ENCODE measurements at regions not wholly inside any gene's neighbourhood (a gene's known extent, or its start where the extent isn't known, plus 50 kb on each side); places are given as distances from the start of the nearest gene placed in this dataset.
A peak's percentile ranks its signal among the peaks of the same experiment; 100 is the strongest.

- intact Hi-C loops (cut with DNase I) = no loop called here
- no peaks in the 10 kb centered on the region for H3K4me1 ChIP-seq
- H3K27me3 ChIP-seq = no peaks in the 10 kb centered on the region
- H3K9me3 ChIP-seq = no peaks in the 10 kb centered on the region
- DNase-seq (ENCODE audit: extremely low spot score in 2 of 2) = peak; percentile 25 to 56
- TF ChIP-seq POLR2AphosphoS5 (IDR thresholded peaks at IDR 0.05; ENCODE audit: insufficient read depth in 1 of 2, low read depth in 1 of 2) = no peak
- TF ChIP-seq CTCF (IDR thresholded peaks at IDR 0.05) = no peak
- no peak for TF ChIP-seq POLR2A (IDR thresholded peaks at IDR 0.05)
- H3K27ac ChIP-seq = no peak overlapping the region
- H3K36me3 ChIP-seq = no peaks in the 10 kb centered on the region
- H3K4me3 ChIP-seq = no peak overlapping the region
Observed at GRCh38 chr10:123563994-123564393, 102.2 kb upstream of the GPR26 start.

DNA sequence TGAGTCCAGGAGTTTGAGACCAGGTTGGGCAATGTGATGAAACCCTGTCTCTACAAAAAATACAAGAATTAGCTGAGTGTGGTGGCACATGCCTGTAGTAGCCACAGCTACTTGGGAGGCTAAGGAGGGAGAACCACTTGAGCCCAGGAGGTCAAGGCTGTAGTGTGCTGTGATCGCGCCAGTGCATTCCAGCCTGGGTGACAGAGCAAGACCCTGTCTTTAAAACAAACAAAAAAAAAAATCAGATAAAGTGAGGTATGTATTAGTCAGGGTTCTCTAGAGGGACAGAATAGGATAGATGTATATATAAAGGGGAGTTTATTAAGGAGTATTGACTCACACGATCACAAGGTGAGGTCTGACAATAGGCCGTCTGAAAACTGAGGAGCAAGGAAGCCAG, 101.5 kb upstream of the GPR26 start:
- DNase-seq (ENCODE audit: extremely low spot score in 2 of 2) = peak in 1 of 2 donors; percentile 7
- Histone ChIP-seq H3K27me3 (no peaks in the 10 kb centered on the region), H3K4me3 (no peak overlapping the region), H3K36me3 (no peaks in the 10 kb centered on the region), H3K4me1 (no peaks in the 10 kb centered on the region), H3K27ac (no peak overlapping the region), H3K9me3 (no peaks in the 10 kb centered on the region)
- intact Hi-C loops (cut with DNase I) = no loop called here
- TF ChIP-seq POLR2AphosphoS5 (IDR thresholded peaks at IDR 0.05; ENCODE audit: insufficient read depth in 1 of 2, low read depth in 1 of 2) (no peak), POLR2A (IDR thresholded peaks at IDR 0.05) (no peak), CTCF (IDR thresholded peaks at IDR 0.05) (no peak)

- H3K27me3 ChIP-seq = no peaks in the 10 kb centered on the region
- peak; percentile 64 for DNase-seq (ENCODE audit: extremely low spot score in 2 of 2)
- H3K27ac ChIP-seq = no peak overlapping the region
- no peak overlapping the region for H3K4me3 ChIP-seq
- H3K36me3 ChIP-seq = no peaks in the 10 kb centered on the region
- no peaks in the 10 kb centered on the region for H3K9me3 ChIP-seq
- H3K4me1 ChIP-seq = no peaks in the 10 kb centered on the region
- intact Hi-C loops (cut with DNase I) = no loop called here
- TF ChIP-seq POLR2AphosphoS5 (IDR thresholded peaks at IDR 0.05; ENCODE audit: insufficient read depth in 1 of 2, low read depth in 1 of 2) (no peak), CTCF (IDR thresholded peaks at IDR 0.05) (no peak), POLR2A (IDR thresholded peaks at IDR 0.05) (no peak)
Observed at GRCh38 chr10:123565691-123566660, 100.2 kb upstream of the GPR26 start.

DNA sequence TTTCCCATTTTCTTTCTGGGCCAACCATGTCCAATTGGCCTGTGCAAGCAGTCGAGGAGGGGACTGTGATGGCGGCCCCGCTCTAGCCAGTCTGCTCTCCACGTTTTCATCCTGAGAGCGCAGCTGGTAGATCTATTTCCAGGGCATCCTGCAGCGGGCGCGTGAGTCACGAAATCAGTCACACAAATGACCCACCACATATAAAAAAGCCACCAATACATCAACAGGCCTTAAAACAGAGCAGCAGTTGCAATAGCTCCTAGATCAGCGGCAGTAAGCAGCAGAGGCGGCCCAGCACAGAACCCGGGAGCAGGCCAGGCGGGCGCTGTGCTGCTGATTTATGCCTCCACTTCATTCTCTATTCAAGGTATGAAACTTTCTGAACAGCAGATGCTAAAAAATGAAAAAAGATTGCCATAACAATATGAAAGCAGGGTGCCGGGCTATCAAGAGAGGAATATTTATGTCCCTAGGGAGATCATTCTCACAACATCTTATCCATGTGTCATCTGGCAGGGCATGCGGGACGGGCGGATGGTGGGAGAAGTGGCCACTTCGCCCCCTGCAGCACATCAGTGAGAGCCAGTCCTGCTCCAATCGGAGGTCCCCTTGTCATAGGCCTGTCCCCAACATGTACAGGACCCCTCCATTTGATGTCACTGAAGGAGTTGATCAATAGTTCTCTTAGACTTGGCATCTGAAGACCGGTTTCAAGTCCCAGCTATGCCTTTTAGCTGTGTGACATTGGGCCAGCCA, 98.0 kb upstream of the GPR26 start:
- intact Hi-C loops (cut with DNase I) = no loop called here
- H3K4me3 ChIP-seq = no peak overlapping the region
- H3K27me3 ChIP-seq = no peaks in the 10 kb centered on the region
- no peaks in the 10 kb centered on the region for H3K36me3 ChIP-seq
- H3K9me3 ChIP-seq = no peaks in the 10 kb centered on the region
- TF ChIP-seq POLR2AphosphoS5 (IDR thresholded peaks at IDR 0.05; ENCODE audit: insufficient read depth in 1 of 2, low read depth in 1 of 2) (no peak), POLR2A (IDR thresholded peaks at IDR 0.05) (no peak), CTCF (IDR thresholded peaks at IDR 0.05) (no peak)
- H3K27ac ChIP-seq = no peak overlapping the region
- peak in 1 of 2 donors; percentile 72 for DNase-seq (ENCODE audit: extremely low spot score in 2 of 2)
- H3K4me1 ChIP-seq = no peaks in the 10 kb centered on the region

Data from vagina (tissue), 2 donors.